NCI-H524 (cell line): ENCODE measurements at regions not wholly inside any gene's neighbourhood (a gene's known extent, or its start where the extent isn't known, plus 50 kb on each side); places are given as distances from the start of the nearest gene placed in this dataset.

Experiments used
- DNase-seq, 2 experiments: peaks; one replicate each; lab custom pipeline; 2025; lab: John Stamatoyannopoulos, UW

GRCh38 chr10:78921895-78922294 lies 146.9 kb upstream of the ZMIZ1 start:
- DNase-seq: peak in 1 of 2 experiments; percentile 36

GRCh38 chr10:78923647-78924318 lies 145.0 kb upstream of the ZMIZ1 start:
- no peak for DNase-seq

DNA sequence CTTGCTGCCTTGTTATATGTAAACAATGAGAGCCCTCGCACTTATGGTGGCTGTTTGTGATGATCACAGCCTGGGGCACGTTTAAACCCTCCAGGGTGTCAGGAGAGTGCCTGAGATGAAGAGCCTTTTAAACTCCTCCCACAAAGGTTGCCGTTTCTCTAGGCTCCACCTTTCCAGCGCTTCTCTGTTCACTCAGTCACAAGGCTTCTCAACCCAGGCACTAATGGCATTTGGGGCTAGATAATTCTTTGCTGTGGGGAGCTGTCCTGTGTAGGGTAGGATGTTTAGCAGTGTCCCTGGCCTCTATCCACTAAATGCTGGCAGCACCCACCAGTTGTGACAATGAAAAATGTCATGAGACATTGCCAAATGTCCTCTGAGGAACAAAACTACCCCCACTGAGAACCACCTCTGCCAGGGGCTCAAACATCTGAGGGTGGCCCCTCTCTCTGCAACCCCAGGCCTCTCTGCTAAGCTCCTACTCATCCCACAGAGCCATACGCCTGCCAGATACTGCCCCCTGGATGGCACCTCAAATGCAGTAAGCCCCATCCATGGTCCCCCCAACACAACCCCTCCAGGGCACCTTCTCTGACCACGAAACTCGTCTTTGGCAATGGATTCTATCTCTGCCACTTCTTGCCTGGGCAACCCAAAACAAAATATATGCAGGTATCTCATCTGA lies 144.3 kb upstream of the ZMIZ1 start:
- DNase-seq: no peak

- DNase-seq: no peak
These were observed 143.5 kb upstream of the ZMIZ1 start for GRCh38 chr10:78925275-78925674.

DNA sequence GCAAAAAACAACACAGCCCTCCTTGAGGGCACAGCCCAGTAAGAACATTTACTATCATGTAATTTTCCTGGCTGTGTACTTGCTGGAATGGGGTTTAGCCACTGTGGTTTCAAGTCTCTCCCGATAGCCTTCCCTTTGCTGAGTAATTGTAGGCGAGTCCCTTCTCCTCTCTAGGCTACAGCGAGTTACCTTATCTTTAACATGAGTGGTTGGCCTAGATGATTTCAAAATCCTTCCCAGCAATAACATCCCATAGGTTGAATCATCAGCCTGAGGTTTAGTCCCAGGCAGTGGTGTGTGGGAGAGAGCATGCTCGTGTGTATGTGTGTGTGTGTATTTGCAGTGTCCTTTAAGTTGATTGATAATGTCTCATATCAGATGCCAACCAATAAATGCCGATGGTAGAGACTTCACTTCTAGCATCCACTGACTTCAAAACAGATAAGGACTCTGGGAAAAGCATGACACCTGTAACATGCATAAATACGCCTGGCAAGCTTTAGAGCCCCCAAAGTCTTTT lies 142.9 kb upstream of the ZMIZ1 start:
- DNase-seq: no peak

DNA sequence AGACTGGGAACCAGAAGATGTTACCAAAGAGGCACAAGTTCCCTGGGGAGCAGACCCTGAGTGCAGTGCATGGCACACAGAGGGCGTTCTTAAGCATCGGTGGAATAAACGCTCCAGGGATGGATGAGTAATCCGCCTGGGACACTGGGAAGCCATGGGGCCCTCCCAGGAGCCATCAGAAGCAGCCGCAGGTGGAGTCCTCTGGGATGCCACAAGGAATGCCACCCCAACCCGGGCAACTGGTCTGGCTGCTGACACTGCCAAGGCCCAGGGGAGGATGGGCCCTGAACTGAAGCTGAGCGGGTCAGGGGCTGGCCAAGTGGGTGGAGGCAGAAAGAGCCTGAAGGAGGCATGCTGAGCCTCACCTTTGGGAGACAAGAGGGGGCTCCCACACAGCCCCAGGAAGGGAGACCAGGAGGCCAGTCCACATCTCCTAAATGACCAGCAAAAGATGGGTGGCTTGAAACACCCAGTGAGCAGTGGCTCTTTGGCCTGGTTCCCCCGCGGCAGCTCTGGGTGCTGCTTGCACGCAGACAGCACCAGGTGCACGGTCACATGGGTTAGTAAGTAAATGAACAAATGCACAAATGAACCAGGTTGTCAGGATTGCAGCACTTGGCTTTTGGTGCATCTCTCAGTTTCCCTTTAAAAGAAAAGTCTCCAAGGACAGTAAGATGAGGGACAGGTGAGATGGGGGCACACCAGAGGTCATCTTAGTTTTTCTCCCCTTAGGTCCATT lies 141.3 kb upstream of the ZMIZ1 start:
- DNase-seq: no peak

- DNase-seq: no peak
These were observed 140.4 kb upstream of the ZMIZ1 start for GRCh38 chr10:78928330-78928729.

GRCh38 chr10:78929541-78929940 lies 139.2 kb upstream of the ZMIZ1 start:
- no peak for DNase-seq

DNA sequence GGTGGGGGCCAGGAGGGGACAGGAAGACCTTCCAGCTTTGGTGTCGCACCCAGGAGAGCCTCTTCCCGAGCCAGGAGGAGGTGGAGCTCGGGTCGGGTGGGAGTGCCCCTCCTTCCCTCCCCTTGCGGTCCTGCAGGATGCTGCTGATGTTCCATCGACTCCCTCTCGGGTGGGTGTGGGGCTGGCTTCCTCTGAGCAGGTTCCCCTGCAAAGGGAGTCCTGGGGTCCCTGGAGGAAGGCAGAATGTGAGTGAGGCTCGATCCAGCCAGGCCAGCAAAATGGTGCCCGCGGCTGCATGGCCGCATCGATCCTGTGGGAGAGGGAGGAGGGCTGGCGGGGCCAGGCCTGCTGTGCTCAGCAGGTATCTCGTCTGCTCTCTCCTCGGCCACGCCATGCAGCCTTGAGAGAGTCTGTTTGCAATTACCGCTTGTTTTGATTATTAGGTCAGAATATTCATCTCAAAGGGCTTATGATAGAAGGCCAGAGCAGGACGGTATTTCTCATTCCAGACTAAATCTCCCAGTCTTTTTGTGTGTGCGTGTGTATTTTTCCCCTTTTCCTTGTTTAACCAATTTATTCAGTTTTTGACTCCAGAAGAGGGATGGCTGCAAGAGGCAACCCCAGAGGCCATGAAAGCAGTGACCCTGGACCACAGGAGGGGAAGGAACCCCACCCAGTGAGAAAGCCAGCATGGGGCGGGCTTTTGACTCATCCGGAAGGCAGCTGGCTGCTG lies 137.3 kb upstream of the ZMIZ1 start:
- peak in 1 of 2 experiments; percentile 39 for DNase-seq

DNA sequence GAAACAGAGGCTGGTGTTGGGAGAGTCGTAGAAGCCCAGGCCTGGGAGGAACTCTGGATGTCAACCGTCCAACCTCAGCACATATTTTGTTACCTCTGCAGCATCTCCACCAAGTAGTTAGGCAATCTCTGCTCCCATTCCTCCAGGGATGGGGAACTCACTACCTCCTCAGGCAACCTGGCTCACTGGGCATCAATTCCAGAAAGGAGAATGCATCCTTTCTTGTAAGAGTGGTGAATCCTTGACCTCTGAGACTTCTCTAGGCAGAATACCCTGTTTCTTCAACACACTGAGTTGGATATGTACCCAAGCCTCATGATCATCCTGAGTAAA lies 136.7 kb upstream of the ZMIZ1 start:
- no peak for DNase-seq

DNA sequence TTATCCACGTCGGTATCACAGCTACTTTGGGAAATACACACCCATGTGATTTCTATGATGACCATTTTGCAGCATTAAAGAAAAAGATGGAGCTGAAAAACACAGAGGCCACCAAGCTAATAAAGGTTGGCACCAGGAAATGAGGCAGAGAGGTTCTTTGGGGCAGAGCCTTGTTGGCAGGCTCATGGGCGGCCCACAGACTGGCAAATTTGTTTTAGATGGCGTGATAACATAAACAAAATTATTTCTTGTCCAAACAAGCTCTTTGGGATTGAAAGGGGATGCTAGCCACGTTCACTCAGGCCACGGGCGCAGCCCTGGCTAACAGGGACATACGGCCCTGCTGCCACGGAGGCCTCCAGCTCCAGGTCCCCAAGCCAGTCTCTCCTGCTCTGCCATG lies 135.9 kb upstream of the ZMIZ1 start:
- DNase-seq: no peak

- no peak for DNase-seq
These were observed 134.8 kb upstream of the ZMIZ1 start for GRCh38 chr10:78933828-78934531.

DNA sequence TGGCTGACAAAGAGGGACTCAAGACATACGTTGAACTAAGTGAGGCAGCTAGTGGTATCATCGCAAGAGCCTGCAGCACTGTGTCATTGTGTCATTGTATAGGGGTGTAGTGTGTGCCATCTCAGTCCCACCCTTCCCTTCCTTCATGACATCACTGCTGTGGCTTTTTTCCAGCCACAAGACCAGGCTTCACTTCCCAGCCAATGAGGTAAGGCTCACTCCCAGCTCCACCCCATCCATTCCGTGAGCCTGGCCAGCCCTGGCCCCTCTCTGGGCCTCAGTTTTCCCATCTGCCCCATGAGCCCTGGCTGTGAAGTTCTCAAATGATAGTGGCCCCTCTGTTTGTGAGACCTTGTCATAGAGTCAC lies 134.3 kb upstream of the ZMIZ1 start:
- no peak for DNase-seq

GRCh38 chr10:78934994-78935602 lies 133.7 kb upstream of the ZMIZ1 start:
- no peak for DNase-seq

DNA sequence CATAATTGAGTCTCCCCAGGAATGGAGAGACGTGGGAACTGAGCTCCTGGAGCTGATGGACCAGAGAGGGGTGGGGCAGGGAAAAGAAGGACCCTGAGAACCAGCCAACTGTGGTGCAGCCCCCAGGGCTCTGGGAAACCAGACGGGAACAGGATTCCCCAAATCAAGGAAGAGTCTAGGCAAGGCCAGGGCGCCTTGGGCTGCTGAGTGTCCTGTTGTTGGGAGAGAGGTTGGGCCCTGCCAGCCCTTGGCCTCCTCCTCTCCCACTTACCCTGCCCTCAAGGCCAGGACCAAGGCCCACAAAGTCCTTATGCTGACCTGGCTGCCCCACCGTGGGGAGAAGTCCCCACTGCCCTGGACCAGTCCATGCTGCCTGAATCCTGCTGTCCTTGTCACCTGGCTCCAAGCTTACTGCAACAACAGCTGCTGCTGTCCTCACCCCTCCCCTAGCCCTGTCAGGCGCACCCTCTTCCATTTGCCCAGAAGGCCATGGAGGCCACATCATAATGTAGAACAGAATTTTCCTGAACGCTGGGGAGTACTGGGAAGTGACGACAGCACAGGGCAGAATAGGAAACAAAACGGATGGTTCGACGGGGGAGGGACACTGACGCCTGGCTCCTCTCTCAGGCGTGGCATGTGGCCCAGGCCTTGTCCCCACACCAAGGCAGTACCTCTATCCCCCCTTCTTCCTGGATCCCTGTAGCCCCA lies 132.9 kb upstream of the ZMIZ1 start:
- peak in 1 of 2 experiments; percentile 28 for DNase-seq

- no peak for DNase-seq
These were observed 132.1 kb upstream of the ZMIZ1 start for GRCh38 chr10:78936412-78937342.

DNA sequence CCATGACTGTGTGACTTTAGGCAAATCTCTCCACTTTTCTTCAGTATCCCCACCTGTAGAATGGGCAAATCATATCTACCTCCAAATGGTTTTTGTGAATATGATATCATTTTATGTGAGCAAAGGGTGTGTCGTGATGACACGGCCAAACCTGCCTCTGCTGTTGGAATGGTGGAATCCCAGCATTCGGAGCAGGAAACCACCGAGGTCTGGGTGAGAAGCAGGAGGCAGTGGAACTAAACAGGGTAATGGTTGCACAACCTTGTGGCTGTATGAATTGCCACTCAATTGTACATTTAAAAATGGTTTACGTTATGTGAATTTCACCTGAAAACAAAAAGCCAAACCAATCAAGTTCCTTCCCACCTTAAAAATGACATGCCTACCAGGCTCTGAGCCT lies 131.4 kb upstream of the ZMIZ1 start:
- no peak for DNase-seq

DNA sequence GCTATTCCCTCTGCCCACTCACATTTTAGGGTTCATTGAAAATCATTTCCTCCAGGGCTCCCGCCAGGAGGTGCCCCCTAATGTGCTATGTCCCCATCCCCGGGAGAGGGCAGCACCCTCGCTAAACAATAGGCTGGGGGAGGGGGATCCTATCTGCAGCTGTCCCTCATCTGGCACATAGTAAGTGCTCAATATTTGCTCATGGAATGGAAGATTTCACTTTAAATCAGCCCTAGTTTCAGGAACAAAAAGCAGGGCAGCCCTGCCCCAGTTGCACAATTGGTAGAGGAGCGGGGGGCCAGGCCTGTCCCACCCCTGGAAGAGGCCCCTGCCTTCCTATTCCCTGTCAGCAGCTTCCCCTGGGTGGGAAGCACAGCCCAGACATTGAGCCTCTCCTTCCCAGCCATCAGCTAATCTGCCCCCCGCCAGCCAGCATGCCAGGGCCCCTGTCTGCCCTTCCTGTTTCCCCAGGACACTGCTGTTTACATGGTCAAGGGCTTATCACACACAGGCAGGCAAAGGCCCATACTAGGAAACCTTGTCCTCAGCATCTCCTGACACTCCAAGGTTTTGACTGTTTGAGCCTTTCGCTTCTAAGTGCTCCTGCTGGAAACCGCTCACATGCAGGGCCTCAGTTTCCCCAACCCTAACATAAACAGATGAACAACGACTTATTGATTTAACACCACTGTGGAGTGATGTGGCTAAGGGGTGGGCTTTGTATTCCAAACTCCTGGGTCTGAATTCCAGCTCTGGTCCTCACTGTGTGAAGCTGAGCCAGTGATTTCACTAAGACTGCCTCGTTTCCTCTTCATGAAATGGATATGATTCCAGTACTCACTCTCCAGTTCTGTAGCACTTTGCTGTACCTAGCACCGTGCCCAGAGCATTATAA lies 130.7 kb upstream of the ZMIZ1 start:
- DNase-seq: no peak
